H1 (cell line): ENCODE measurements at regions not wholly inside any gene's neighbourhood (a gene's known extent, or its start where the extent isn't known, plus 50 kb on each side); places are given as distances from the start of the nearest gene placed in this dataset.

Source experiments
- CTCF ChIA-PET: fragments of 300-600 bp; sonication (Branson Sonifier 250); formaldehyde crosslinking; loops from one replicate; lab custom pipeline; 2021; ENCODE audit not compliant: partially characterized antibody; lab: Charles Lee
- POLR2A ChIA-PET: fragments of 300-600 bp; sonication (Branson Sonifier 250); formaldehyde crosslinking; loops from one replicate; lab custom pipeline; 2021; ENCODE audit warnings: inconsistent platforms; ENCODE audit not compliant: partially characterized antibody; lab: Charles Lee
- DNase-seq, 2 experiments: peaks; one replicate each; pipeline versions ENCODE4 v3.0.0 to v3.0.0-alpha.2; 2010 to 2022; ENCODE audit warnings: low spot score in 2 of 2, low read depth in 1 of 2, mixed read lengths in 1 of 2
- FAIRE-seq: peaks from 2 replicates; lab custom pipeline; 2011; peaks lifted over from hg19 to GRCh38; lab: Jason Lieb, UNC
- H2AFZ ChIP-seq: 2 replicates; pipeline ENCODE4 v1.8.1; 2012; ENCODE audit warnings: low read length, inconsistent platforms
- H2AK5ac ChIP-seq: 2 replicates; pipeline ENCODE4 v1.6.1; 2013; ENCODE audit warnings: low read depth, low read length
- H2BK120ac ChIP-seq: replicated peaks from 2 replicates; pipeline ENCODE3; 2013; ENCODE audit warnings: low read depth, low read length, inconsistent platforms
- H2BK12ac ChIP-seq: 2 replicates; pipeline ENCODE4 v1.6.1; 2013; ENCODE audit warnings: low read depth, low read length
- H2BK15ac ChIP-seq: 2 replicates; pipeline ENCODE4 v1.6.1; 2013; ENCODE audit warnings: low read length
- H2BK20ac ChIP-seq: 2 replicates; pipeline ENCODE4 v1.6.1; 2013; ENCODE audit warnings: low read length
- H2BK5ac ChIP-seq: 2 replicates; pipeline ENCODE4 v1.6.1; 2013; ENCODE audit warnings: low read depth, low read length
- H3K14ac ChIP-seq: 2 replicates; pipeline ENCODE4 v1.6.1; 2013; ENCODE audit warnings: inconsistent platforms; ENCODE audit not compliant: insufficient read length
- H3K18ac ChIP-seq: 2 replicates; pipeline ENCODE4 v1.6.1; 2013; ENCODE audit warnings: low read length; ENCODE audit errors: extremely low read depth
- H3K23ac ChIP-seq: 2 replicates; pipeline ENCODE4 v1.6.1; 2013; ENCODE audit warnings: inconsistent platforms; ENCODE audit not compliant: insufficient read length
- H3K23me2 ChIP-seq: 2 replicates; pipeline ENCODE4 v1.6.1; 2013; ENCODE audit warnings: low read depth, low read length
- H3K27ac ChIP-seq: 2 replicates; pipeline ENCODE4 v1.6.1; 2011; ENCODE audit warnings: low read depth, low read length, inconsistent platforms
- H3K27me3 ChIP-seq, 4 experiments: replicated peaks in 1 of 4; 1 replicate in 1 of 4; 2 replicates in 3 of 4; pipeline versions ENCODE4 v1.6.1 to v1.8.1; 2011 to 2013; ENCODE audit warnings: low read length in 3 of 4, mild to moderate bottlenecking in 3 of 4, inconsistent platforms in 2 of 4, mixed read lengths in 2 of 4, moderate library complexity in 1 of 4; ENCODE audit not compliant: control insufficient read depth in 3 of 4, insufficient read depth in 3 of 4; ENCODE audit errors: extremely low read depth in 1 of 4
- H3K36me3 ChIP-seq, 4 experiments: 2 replicates each; pipeline versions ENCODE4 v1.6.1 to v1.8.1; 2011 to 2013; ENCODE audit warnings: mild to moderate bottlenecking in 4 of 4, low read length in 3 of 4, moderate library complexity in 2 of 4, control low read depth in 1 of 4, inconsistent platforms in 1 of 4; ENCODE audit not compliant: insufficient read depth in 4 of 4, control insufficient read depth in 2 of 4
- H3K4ac ChIP-seq: replicated peaks from 2 replicates; pipeline ENCODE3; 2013; ENCODE audit warnings: low read length, low read depth, mixed read lengths, inconsistent platforms; ENCODE audit not compliant: insufficient read length
- H3K4me1 ChIP-seq, 4 experiments: replicated peaks in 1 of 4; 1 replicate in 1 of 4; 2 replicates in 3 of 4; pipeline versions ENCODE4 v1.6.1 to v1.8.1; 2011 to 2013; ENCODE audit warnings: low read length in 3 of 4, inconsistent platforms in 2 of 4, mixed read lengths in 1 of 4; ENCODE audit not compliant: insufficient read depth in 4 of 4, control insufficient read depth in 3 of 4
- H3K4me2 ChIP-seq, 2 experiments: 2 replicates each; pipeline versions ENCODE4 v1.6.1 to v1.8.1; 2011 to 2013; ENCODE audit warnings: low read depth in 2 of 2, low read length in 2 of 2, control low read depth in 1 of 2, inconsistent platforms in 1 of 2, mild to moderate bottlenecking in 1 of 2; ENCODE audit not compliant: insufficient read depth in 1 of 2
- H3K4me3 ChIP-seq, 4 experiments: fragments of 200-600, 300-600 bp in 1 of 4; sonication (generic), shearing (Covaris generic), sonication (Bioruptor Twin) in 1 of 4; 2 replicates each; pipeline versions ENCODE4 v1.5.1 to v1.8.1; 2011 to 2016; ENCODE audit warnings: low read length in 4 of 4, low read depth in 3 of 4, control low read depth in 2 of 4, inconsistent platforms in 2 of 4, mild to moderate bottlenecking in 2 of 4, mixed read lengths in 1 of 4, moderate library complexity in 1 of 4; ENCODE audit not compliant: insufficient read depth in 2 of 4; ENCODE audit errors: extremely low read depth in 1 of 4
- H3K56ac ChIP-seq: replicated peaks from 2 replicates; pipeline ENCODE3; 2013; ENCODE audit warnings: low read depth, mild to moderate bottlenecking, mixed read lengths, low read length, inconsistent platforms; ENCODE audit not compliant: insufficient read length
- H3K79me1 ChIP-seq: 2 replicates; pipeline ENCODE4 v1.6.1; 2013; ENCODE audit warnings: low read depth, low read length, control low read depth
- H3K79me2 ChIP-seq, 2 experiments: 2 replicates each; pipeline versions ENCODE4 v1.6.1 to v1.8.1; 2012 to 2013; ENCODE audit warnings: low read length in 2 of 2, mild to moderate bottlenecking in 2 of 2, inconsistent platforms in 1 of 2; ENCODE audit not compliant: insufficient read depth in 2 of 2, control insufficient read depth in 1 of 2
- H3K9ac ChIP-seq, 4 experiments: replicated peaks in 1 of 4; 1 replicate in 1 of 4; 2 replicates in 3 of 4; pipeline versions ENCODE4 v1.6.1 to v1.8.1; 2011 to 2013; ENCODE audit warnings: low read depth in 3 of 4, low read length in 3 of 4, control low read depth in 2 of 4, mild to moderate bottlenecking in 2 of 4, moderate library complexity in 2 of 4, inconsistent platforms in 1 of 4; ENCODE audit errors: extremely low read depth in 1 of 4
- H3K9me3 ChIP-seq, 2 experiments: 2 replicates each; pipeline versions ENCODE4 v1.6.1 to v1.8.1; 2012 to 2013; ENCODE audit warnings: mild to moderate bottlenecking in 2 of 2, moderate library complexity in 2 of 2, control low read depth in 1 of 2, inconsistent platforms in 1 of 2, low read depth in 1 of 2, low read length in 1 of 2, mixed read lengths in 1 of 2; ENCODE audit not compliant: insufficient read depth in 2 of 2
- H4K20me1 ChIP-seq, 2 experiments: replicated peaks in 1 of 2; 2 replicates each; pipeline versions ENCODE3 to v1.8.1; 2011 to 2013; ENCODE audit warnings: inconsistent platforms in 2 of 2, low read length in 2 of 2, mild to moderate bottlenecking in 1 of 2; ENCODE audit not compliant: insufficient read depth in 2 of 2, control insufficient read depth in 1 of 2
- H4K5ac ChIP-seq: 2 replicates; pipeline ENCODE4 v1.6.1; 2013; ENCODE audit warnings: low read length, low read depth, mixed read lengths, inconsistent platforms; ENCODE audit not compliant: insufficient read length
- H4K8ac ChIP-seq: 2 replicates; pipeline ENCODE4 v1.8.0; 2013; ENCODE audit warnings: mild to moderate bottlenecking, moderate library complexity, low read length, inconsistent platforms; ENCODE audit not compliant: insufficient read depth; ENCODE audit errors: extremely low read depth
- H4K91ac ChIP-seq: replicated peaks from 2 replicates; pipeline ENCODE3; 2013; ENCODE audit warnings: low read length, mixed read lengths, inconsistent platforms; ENCODE audit not compliant: insufficient read length
- BACH1 ChIP-seq: IDR thresholded peaks from 2 replicates; pipeline ENCODE4 v1.6.1; 2012; ENCODE audit warnings: low read length, improper control_type of control experiment
- CBX8 ChIP-seq: fragments of 300-800, 300-1000 bp; sonication (generic); IDR thresholded peaks from 2 replicates; pipeline ENCODE4 v1.7.1; 2016; ENCODE audit warnings: low read depth, low read length, borderline replicate concordance
- CHD2 ChIP-seq: IDR thresholded peaks from 2 replicates; pipeline ENCODE4 v1.6.1; 2012; ENCODE audit warnings: low read length, improper control_type of control experiment
- EGR1 ChIP-seq: IDR thresholded peaks from 2 replicates; pipeline ENCODE4 v1.6.1; 2011; ENCODE audit warnings: low read depth, low read length, borderline replicate concordance
- EZH2 ChIP-seq: fragments of 200-600 bp; sonication (generic); IDR thresholded peaks from 2 replicates; pipeline ENCODE4 v1.7.1; 2012; ENCODE audit warnings: low read depth, mild to moderate bottlenecking, moderate library complexity, low read length, inconsistent platforms; ENCODE audit not compliant: severe bottlenecking
- KDM4A ChIP-seq: IDR thresholded peaks from one replicate; pipeline ENCODE4 v1.7.1; 2012; ENCODE audit warnings: low read depth, mild to moderate bottlenecking, moderate library complexity, low read length, inconsistent platforms; ENCODE audit not compliant: severe bottlenecking
- KDM5A ChIP-seq: fragments of 200-600 bp; IDR thresholded peaks from 2 replicates; pipeline ENCODE4 v1.7.1; 2012; ENCODE audit warnings: mild to moderate bottlenecking, low read length, inconsistent platforms, mixed read lengths
- PHF8 ChIP-seq: fragments of 200-600 bp; sonication (generic); conservative IDR thresholded peaks from 2 replicates; pipeline ENCODE4 v1.7.1; 2012; ENCODE audit warnings: low read depth, mild to moderate bottlenecking, inconsistent platforms, low read length, moderate library complexity
- RAD21 ChIP-seq, 2 experiments: IDR thresholded peaks in 1 of 2; conservative IDR thresholded peaks in 1 of 2; 2 replicates each; pipeline ENCODE4 v1.6.1; 2011; ENCODE audit warnings: low read depth in 2 of 2, low read length in 2 of 2, improper control_type of control experiment in 1 of 2, inconsistent platforms in 1 of 2, mild to moderate bottlenecking in 1 of 2, moderate library complexity in 1 of 2
- RFX5 ChIP-seq: IDR thresholded peaks from 2 replicates; pipeline ENCODE4 v1.6.1; 2011; ENCODE audit warnings: low read depth, low read length, improper control_type of control experiment, borderline replicate concordance
- TCF12 ChIP-seq: IDR thresholded peaks from 2 replicates; pipeline ENCODE4 v1.6.1; 2011; ENCODE audit warnings: low read depth, mild to moderate bottlenecking, low read length
- WGBS, 2 experiments: shearing (Covaris generic) in 1 of 2; methylation state at CpG; one replicate each; pipeline versions ENCODE4 v1.1.6 to v1.1.7; 2013 to 2015; ENCODE audit warnings: low lambda C conversion rate in 2 of 2, mixed read lengths in 2 of 2, inconsistent platforms in 1 of 2, low coverage in 1 of 2, missing lambda C conversion rate in 1 of 2; ENCODE audit not compliant: insufficient replicate concordance in 2 of 2, insufficient coverage in 1 of 2, insufficient read length in 1 of 2; ENCODE audit errors: extremely low coverage in 1 of 2, missing lambda C conversion rate in 1 of 2; 5-methylcytosine and 5-hydroxymethylcytosine counted together
- TF ChIP-seq, protein P1 (sequence below): IDR thresholded peaks from 2 replicates; pipeline ENCODE4 v1.6.1; 2011; ENCODE audit warnings: low read length, improper control_type of control experiment

DNA sequence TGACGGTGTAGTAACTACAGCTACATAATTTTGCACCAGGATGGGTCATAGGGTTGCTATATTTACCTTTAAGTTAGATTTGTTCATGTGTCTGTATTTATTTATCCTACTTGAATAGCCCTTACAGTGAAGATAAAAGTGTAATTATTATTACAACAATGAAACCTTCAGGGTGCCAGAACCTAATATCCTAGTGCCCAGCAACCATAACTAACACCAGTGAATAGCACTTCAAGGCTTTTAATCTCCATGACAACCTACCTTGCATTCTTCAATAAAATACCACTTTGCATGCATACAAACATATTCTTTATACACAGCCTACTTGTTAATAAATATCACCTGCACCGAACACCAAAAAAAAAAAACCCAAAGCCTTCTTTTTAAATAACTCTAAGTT is 58.7 kb upstream of the G2E3 start:
- no peak overlapping the region for H3K56ac ChIP-seq
- no peak overlapping the region for H3K23ac ChIP-seq
- H3K36me3 ChIP-seq, result no peaks in the 10 kb centered on the region
- no peak overlapping the region for H3K4me2 ChIP-seq
- H3K4me3 ChIP-seq, result no peak overlapping the region
- no peak overlapping the region for H2BK15ac ChIP-seq
- H2BK12ac ChIP-seq, result no peak overlapping the region
- H2AK5ac ChIP-seq, result no peak overlapping the region
- ChIA-PET POLR2A (no interaction called here), CTCF (no interaction called here)
- no peak overlapping the region for H3K14ac ChIP-seq
- no peaks in the 10 kb centered on the region for H3K4me1 ChIP-seq
- no peaks in the 10 kb centered on the region for H3K27me3 ChIP-seq
- no peak for FAIRE-seq
- no peaks in the 10 kb centered on the region for H3K9me3 ChIP-seq
- no peak for DNase-seq
- no peaks in the 10 kb centered on the region for H3K23me2 ChIP-seq
- no peak overlapping the region for H4K91ac ChIP-seq
- no peak overlapping the region for H3K4ac ChIP-seq
- H3K18ac ChIP-seq, result no peak overlapping the region
- H4K8ac ChIP-seq, result no peak overlapping the region
- no peak overlapping the region for H2AFZ ChIP-seq
- no peak overlapping the region for H4K5ac ChIP-seq
- H4K20me1 ChIP-seq, result no peaks in the 10 kb centered on the region
- no peaks in the 10 kb centered on the region for H3K79me1 ChIP-seq
- no peak overlapping the region for H2BK5ac ChIP-seq
- H2BK20ac ChIP-seq, result no peak overlapping the region
- H2BK120ac ChIP-seq, result no peak overlapping the region
- H3K79me2 ChIP-seq, result no peaks in the 10 kb centered on the region
- H3K9ac ChIP-seq, result no peak overlapping the region
- 90% methylated on average over 2 of the region's 2 CpGs; no CpG with 5 or more reads in 1 of the 2 experiments for WGBS, 2 experiments
- H3K27ac ChIP-seq, result no peak overlapping the region
- TF ChIP-seq BACH1 (no peak), EGR1 (no peak), KDM4A (no peak), CBX8 (no peak), CHD2 (no peak), RAD21 (IDR thresholded peaks at IDR 0.05 in 1 of 2, conservative IDR thresholded peaks at IDR 0.05 in 1 of 2; ENCODE audit: low read depth in 2 of 2, low read length in 2 of 2) (no peak), RFX5 (no peak), PHF8 (no peak), EZH2 (no peak), TCF12 (no peak), KDM5A (no peak)
- TF ChIP-seq, protein P1, sequence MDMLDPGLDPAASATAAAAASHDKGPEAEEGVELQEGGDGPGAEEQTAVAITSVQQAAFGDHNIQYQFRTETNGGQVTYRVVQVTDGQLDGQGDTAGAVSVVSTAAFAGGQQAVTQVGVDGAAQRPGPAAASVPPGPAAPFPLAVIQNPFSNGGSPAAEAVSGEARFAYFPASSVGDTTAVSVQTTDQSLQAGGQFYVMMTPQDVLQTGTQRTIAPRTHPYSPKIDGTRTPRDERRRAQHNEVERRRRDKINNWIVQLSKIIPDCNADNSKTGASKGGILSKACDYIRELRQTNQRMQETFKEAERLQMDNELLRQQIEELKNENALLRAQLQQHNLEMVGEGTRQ, result no peak
